GM10266 (cell line): ENCODE measurements at regions not wholly inside any gene's neighbourhood (a gene's known extent, or its start where the extent isn't known, plus 50 kb on each side); places are given as distances from the start of the nearest gene placed in this dataset.

ENCODE experiments used
- DNase-seq: peaks from one replicate; pipeline ENCODE4 v3.0.0; 2012; ENCODE audit errors: extremely low spot score
- CTCF ChIP-seq: IDR thresholded peaks from 2 replicates; pipeline ENCODE4 v1.5.1; 2012; ENCODE audit warnings: mild to moderate bottlenecking, low read depth; ENCODE audit not compliant: control insufficient read depth, insufficient read depth; ENCODE audit errors: missing control alignments

- no peak for DNase-seq
- no peak for TF ChIP-seq CTCF
Observed at GRCh38 chr7:130874071-130874915, 140.3 kb upstream of the KLF14 start.

GRCh38 chr7:130875265-130875741, 141.3 kb upstream of the KLF14 start:
- peak; percentile 58 for DNase-seq
- TF ChIP-seq CTCF, result peak; percentile 86

- no peak for DNase-seq
- no peak for TF ChIP-seq CTCF
Observed at GRCh38 chr7:130875901-130876300, 141.9 kb upstream of the KLF14 start.

- no peak for TF ChIP-seq CTCF
- DNase-seq, result no peak
Observed at GRCh38 chr7:130877236-130877990, 143.4 kb upstream of the KLF14 start.

GRCh38 chr7:130877991-130878305, 143.9 kb upstream of the KLF14 start:
- no peak for DNase-seq
- no peak for TF ChIP-seq CTCF

GRCh38 chr7:130878785-130879184, 144.8 kb upstream of the KLF14 start:
- DNase-seq, result no peak
- TF ChIP-seq CTCF, result no peak

- no peak for DNase-seq
- no peak for TF ChIP-seq CTCF
Observed at GRCh38 chr7:130879191-130879590, 145.2 kb upstream of the KLF14 start.
